Spleen (tissue), 7 donors: ENCODE measurements at regions not wholly inside any gene's neighbourhood (a gene's known extent, or its start where the extent isn't known, plus 50 kb on each side); places are given as distances from the start of the nearest gene placed in this dataset.

Experiments
- POLR2A ChIP-seq, 3 donors: fragments of 450-650 bp; IDR thresholded peaks; one replicate each; pipeline ENCODE4 v1.5.1; 2017; ENCODE audit warnings: antibody characterized with exemption in 3 of 3, mild to moderate bottlenecking in 1 of 3
- TF ChIP-seq, protein P1 (sequence below), 11 experiments: fragments of 200-600 bp in 7 of 11; fragments of 450-650 bp in 4 of 11; sonication (generic) in 4 of 11; IDR thresholded peaks in 8 of 11; conservative IDR thresholded peaks in 3 of 11; 1 replicate in 7 of 11; 2 replicates in 4 of 11; pipeline versions ENCODE4 v1.4.0 to v1.8.0; 2016 to 2021; ENCODE audit warnings: antibody characterized with exemption in 11 of 11, inconsistent platforms in 4 of 11, mild to moderate bottlenecking in 1 of 11
- donor health status: DM: no; HTN: no; CAD: no; lungs with moderate emphysema.
- donor health status: DM: no; HTN: no; CAD: no.
- donor health status: DM: no; HTN: no; CAD: no.

- TF ChIP-seq, protein P1, sequence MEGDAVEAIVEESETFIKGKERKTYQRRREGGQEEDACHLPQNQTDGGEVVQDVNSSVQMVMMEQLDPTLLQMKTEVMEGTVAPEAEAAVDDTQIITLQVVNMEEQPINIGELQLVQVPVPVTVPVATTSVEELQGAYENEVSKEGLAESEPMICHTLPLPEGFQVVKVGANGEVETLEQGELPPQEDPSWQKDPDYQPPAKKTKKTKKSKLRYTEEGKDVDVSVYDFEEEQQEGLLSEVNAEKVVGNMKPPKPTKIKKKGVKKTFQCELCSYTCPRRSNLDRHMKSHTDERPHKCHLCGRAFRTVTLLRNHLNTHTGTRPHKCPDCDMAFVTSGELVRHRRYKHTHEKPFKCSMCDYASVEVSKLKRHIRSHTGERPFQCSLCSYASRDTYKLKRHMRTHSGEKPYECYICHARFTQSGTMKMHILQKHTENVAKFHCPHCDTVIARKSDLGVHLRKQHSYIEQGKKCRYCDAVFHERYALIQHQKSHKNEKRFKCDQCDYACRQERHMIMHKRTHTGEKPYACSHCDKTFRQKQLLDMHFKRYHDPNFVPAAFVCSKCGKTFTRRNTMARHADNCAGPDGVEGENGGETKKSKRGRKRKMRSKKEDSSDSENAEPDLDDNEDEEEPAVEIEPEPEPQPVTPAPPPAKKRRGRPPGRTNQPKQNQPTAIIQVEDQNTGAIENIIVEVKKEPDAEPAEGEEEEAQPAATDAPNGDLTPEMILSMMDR (IDR thresholded peaks at IDR 0.05 in 8 of 11, conservative IDR thresholded peaks at IDR 0.05 in 3 of 11): no peak
- no peak for TF ChIP-seq POLR2A (IDR thresholded peaks at IDR 0.05)
Measured at GRCh38 chr7:51764976-51765375, 448.4 kb upstream of the COBL start.
